ENCODE measurements at regions not wholly inside any gene's neighbourhood (a gene's known extent, or its start where the extent isn't known, plus 50 kb on each side); places are given as distances from the start of the nearest gene placed in this dataset.

DNA sequence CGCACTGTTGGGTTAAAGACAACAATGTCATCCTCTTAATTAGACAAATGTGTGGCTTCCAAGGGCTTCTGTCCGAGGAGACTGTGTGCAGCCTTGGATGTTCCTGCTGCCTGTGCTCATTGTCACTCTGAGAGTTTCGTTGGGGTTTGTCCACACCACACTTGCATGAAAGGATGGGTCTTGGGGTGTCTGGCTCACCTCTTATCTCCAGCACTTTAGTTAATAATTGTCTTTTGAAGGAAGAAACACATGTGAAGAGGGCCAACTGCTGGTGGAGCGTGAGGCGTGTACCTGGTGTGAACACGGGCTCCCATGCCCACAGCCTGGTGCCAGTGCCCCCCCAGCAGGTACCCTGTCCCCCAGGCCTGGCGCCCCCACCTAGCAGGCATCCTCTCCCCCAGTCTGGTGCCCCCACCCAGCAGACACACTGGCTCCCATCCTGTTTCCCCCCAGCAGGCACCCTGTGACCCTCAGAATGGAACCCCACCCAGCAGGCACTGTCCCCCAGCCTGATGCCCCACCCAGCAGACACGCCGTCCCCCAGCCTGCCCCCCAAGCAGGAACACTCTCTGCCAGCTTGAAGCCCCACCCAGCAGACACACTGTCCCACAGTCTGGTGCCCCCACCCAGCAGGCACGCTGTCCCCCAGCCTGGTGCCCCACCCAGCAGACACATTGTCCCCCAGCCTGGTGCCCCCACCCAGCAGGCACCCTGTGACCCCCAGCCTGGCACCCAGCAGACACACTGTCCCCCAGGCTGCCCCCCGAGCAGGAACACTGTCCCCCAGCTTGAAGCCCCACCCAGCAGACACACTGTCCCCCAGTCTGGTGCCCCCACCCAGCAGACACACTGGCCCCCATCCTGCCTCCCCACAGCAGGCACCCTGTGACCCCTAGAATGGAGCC is 96.3 kb upstream of the TMEM18 start:
- no peak overlapping the region for H3K4me3 ChIP-seq (ENCODE audit: control insufficient read depth, low read depth, low read length)
- no peak for DNase-seq (ENCODE audit: low read depth)
- TF ChIP-seq, protein P1, sequence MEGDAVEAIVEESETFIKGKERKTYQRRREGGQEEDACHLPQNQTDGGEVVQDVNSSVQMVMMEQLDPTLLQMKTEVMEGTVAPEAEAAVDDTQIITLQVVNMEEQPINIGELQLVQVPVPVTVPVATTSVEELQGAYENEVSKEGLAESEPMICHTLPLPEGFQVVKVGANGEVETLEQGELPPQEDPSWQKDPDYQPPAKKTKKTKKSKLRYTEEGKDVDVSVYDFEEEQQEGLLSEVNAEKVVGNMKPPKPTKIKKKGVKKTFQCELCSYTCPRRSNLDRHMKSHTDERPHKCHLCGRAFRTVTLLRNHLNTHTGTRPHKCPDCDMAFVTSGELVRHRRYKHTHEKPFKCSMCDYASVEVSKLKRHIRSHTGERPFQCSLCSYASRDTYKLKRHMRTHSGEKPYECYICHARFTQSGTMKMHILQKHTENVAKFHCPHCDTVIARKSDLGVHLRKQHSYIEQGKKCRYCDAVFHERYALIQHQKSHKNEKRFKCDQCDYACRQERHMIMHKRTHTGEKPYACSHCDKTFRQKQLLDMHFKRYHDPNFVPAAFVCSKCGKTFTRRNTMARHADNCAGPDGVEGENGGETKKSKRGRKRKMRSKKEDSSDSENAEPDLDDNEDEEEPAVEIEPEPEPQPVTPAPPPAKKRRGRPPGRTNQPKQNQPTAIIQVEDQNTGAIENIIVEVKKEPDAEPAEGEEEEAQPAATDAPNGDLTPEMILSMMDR (conservative IDR thresholded peaks at IDR 0.05; ENCODE audit: control insufficient read depth, insufficient read depth, low read depth, low read length): no peak

DNA sequence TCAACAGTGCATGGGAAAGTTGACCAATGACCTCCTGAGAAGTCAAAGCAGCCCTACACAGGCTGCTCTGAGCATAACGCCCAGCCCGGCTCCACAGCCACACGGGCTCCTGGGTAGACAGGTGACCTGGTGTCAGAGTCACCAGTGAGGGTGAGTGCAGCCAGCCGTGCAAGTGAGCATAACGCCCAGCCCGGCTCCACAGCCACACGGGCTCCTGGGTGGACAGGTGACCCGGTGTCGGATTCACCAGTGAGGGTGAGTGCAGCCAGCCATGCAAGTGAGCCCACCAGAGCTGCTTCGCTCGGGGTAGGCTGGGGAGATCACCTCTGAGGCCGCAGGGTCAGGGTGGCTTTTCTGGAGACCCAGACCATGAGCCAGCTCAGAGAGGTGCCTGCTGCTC is 94.3 kb upstream of the TMEM18 start:
- no peak overlapping the region for H3K4me3 ChIP-seq (ENCODE audit: control insufficient read depth, low read depth, low read length)
- TF ChIP-seq, protein P1 (conservative IDR thresholded peaks at IDR 0.05; ENCODE audit: control insufficient read depth, insufficient read depth, low read depth, low read length): no peak
- DNase-seq (ENCODE audit: low read depth): no peak

DNA sequence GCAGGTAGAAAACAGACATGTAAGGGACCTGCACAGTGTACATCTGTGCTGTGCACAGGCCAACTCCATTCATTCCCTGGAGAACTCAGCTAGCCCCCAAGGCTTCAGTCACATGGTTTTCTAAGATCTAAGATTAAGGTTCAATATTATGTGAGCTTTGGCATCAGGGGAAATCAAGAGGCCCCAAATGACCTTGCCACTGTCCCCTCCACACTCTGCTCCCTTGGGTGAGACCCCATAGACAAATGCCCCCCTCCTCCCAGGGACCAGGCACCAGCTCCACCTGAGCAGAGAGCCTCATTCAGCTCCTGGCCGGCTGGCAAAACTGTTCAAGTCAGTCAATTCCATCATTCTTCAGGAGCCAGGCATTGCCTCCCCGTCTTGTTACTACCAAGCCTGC is 93.6 kb upstream of the TMEM18 start:
- TF ChIP-seq, protein P1 (conservative IDR thresholded peaks at IDR 0.05; ENCODE audit: control insufficient read depth, insufficient read depth, low read depth, low read length): no peak
- H3K4me3 ChIP-seq (ENCODE audit: control insufficient read depth, low read depth, low read length): no peak overlapping the region
- DNase-seq (ENCODE audit: low read depth): no peak

DNA sequence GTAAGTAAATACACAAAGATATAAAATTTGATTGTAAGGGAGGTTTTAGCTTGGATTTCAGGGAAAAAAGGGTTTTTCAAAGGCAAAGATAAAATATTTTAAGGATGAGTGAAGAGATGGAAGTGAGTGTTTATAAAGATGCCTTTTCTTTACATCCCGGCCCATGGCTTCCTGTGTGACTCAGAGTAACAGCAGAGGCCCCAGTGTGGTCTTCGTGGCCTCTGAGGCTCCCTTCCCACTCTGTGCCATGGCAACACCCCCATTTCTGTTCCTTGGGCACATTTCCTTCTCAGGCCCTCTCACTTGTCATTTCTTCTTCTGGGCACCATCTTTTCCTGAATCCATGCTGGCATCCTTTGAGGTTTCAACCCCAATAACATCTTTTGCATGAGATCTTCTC is 92.6 kb upstream of the TMEM18 start:
- H3K4me3 ChIP-seq (ENCODE audit: control insufficient read depth, low read depth, low read length): no peak overlapping the region
- no peak for DNase-seq (ENCODE audit: low read depth)
- TF ChIP-seq, protein P1 (conservative IDR thresholded peaks at IDR 0.05; ENCODE audit: control insufficient read depth, insufficient read depth, low read depth, low read length): no peak

DNA sequence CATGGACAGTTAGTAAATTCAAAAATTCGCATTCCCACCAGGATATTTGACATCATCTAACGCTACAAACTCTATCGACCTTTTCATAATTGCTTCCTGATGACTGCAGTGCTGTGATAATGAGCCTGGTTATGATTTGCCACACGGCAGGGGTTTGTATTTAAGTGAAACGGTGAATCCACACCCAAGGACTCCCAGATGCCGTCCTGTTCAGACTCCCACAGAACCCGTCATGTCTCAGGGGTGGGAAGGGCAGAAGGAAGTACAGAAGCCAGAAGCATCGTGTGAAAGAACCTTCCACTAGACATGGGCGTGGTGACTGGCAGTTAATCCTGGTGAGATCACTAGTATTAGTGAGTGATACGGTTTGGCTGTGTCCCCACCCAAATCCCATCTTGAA is 91.2 kb upstream of the TMEM18 start:
- TF ChIP-seq, protein P1 (conservative IDR thresholded peaks at IDR 0.05; ENCODE audit: control insufficient read depth, insufficient read depth, low read depth, low read length): no peak
- DNase-seq (ENCODE audit: low read depth): no peak
- H3K4me3 ChIP-seq (ENCODE audit: control insufficient read depth, low read depth, low read length): no peak overlapping the region

DNA sequence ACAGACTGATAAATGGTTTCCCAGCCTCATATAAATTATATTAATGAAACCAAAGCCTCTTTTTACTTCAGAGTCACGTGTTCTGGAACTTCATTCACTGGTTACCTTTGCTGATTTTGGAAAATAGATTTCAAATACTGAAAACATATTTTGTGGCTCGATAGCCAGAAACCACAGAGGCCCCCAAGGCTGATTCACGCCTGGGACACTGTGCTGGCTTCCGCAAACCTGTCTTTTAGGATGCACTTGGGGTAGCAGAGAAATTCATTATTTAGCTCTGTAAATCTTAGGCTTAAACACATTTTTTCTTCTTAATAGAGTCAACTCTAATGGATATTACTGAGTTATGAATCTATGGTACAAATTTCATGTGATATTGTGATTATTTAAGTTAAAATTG is 90.7 kb upstream of the TMEM18 start:
- DNase-seq (ENCODE audit: low read depth): no peak
- TF ChIP-seq, protein P1 (conservative IDR thresholded peaks at IDR 0.05; ENCODE audit: control insufficient read depth, insufficient read depth, low read depth, low read length): no peak
- H3K4me3 ChIP-seq (ENCODE audit: control insufficient read depth, low read depth, low read length): no peak overlapping the region
